Endodermal cell (in vitro differentiated cells): ENCODE measurements at regions not wholly inside any gene's neighbourhood (a gene's known extent, or its start where the extent isn't known, plus 50 kb on each side); places are given as distances from the start of the nearest gene placed in this dataset.
"Not testable (repeated sequence)": the region's sequence is repeated elsewhere in the genome, so short reads cannot be mapped to it uniquely, and the experiment has no call there.

Experiments used
- DNase-seq: peaks from one replicate; pipeline ENCODE4 v3.0.0-alpha.2; 2017
- H3K27ac ChIP-seq: 2 replicates; pipeline ENCODE4 v1.5.1; 2013; ENCODE audit warnings: mild to moderate bottlenecking, low read depth, low read length, moderate library complexity
- H3K27me3 ChIP-seq: 2 replicates; pipeline ENCODE4 v1.6.1; 2013; ENCODE audit warnings: mild to moderate bottlenecking, low read length, moderate library complexity; ENCODE audit not compliant: insufficient read depth, control insufficient read depth, poor library complexity, severe bottlenecking
- H3K36me3 ChIP-seq: 2 replicates; pipeline ENCODE4 v1.7.0; 2013; ENCODE audit warnings: mild to moderate bottlenecking, low read length, moderate library complexity; ENCODE audit not compliant: control insufficient read depth, insufficient read depth
- H3K4me1 ChIP-seq: one replicate; pipeline ENCODE4 v1.7.0; 2013; ENCODE audit warnings: low read length; ENCODE audit not compliant: control insufficient read depth, insufficient read depth
- H3K4me3 ChIP-seq: 2 replicates; pipeline ENCODE4 v1.5.1; 2013; ENCODE audit warnings: mild to moderate bottlenecking, low read length, moderate library complexity
- H3K9ac ChIP-seq: 2 replicates; pipeline ENCODE4 v1.6.1; 2013; ENCODE audit warnings: mild to moderate bottlenecking, low read length, moderate library complexity; ENCODE audit not compliant: poor library complexity, severe bottlenecking; ENCODE audit errors: extremely low read depth
- H3K9me3 ChIP-seq: 2 replicates; pipeline ENCODE4 v1.6.1; 2013; ENCODE audit warnings: mild to moderate bottlenecking, low read length, moderate library complexity; ENCODE audit not compliant: control insufficient read depth
- H3K27ac Mint-ChIP-seq: 2 replicates; pipeline ENCODE4 v1.8.0; 2020; ENCODE audit warnings: mixed read lengths
- H3K27me3 Mint-ChIP-seq: 2 replicates; pipeline ENCODE4 v1.8.0; 2021; ENCODE audit warnings: mild to moderate bottlenecking, mixed read lengths; ENCODE audit not compliant: insufficient read depth
- H3K36me3 Mint-ChIP-seq: 2 replicates; pipeline ENCODE4 v1.8.0; 2020; ENCODE audit warnings: low read depth, mixed read lengths
- H3K4me1 Mint-ChIP-seq: 2 replicates; pipeline ENCODE4 v1.8.0; 2020; ENCODE audit warnings: mixed read lengths
- H3K4me3 Mint-ChIP-seq: 2 replicates; pipeline ENCODE4 v1.8.0; 2020; ENCODE audit warnings: mild to moderate bottlenecking, moderate library complexity, mixed read lengths
- H3K9me3 Mint-ChIP-seq: 2 replicates; pipeline ENCODE4 v1.8.0; 2020; ENCODE audit warnings: mild to moderate bottlenecking, mixed read lengths
- WGBS, 2 experiments: methylation state at CpG; one replicate each; pipeline versions ENCODE4 v1.1.5 to v1.1.7; 2013; ENCODE audit warnings: missing lambda C conversion rate in 2 of 2, mixed read lengths in 1 of 2; ENCODE audit not compliant: insufficient coverage in 1 of 2, insufficient read length in 1 of 2; 5-methylcytosine and 5-hydroxymethylcytosine counted together
- TF ChIP-seq, protein P1 (sequence below): fragments of 200-600 bp; sonication (generic); conservative IDR thresholded peaks from 2 replicates; pipeline ENCODE4 v1.5.0; 2021; ENCODE audit warnings: antibody characterized with exemption, mild to moderate bottlenecking

DNA sequence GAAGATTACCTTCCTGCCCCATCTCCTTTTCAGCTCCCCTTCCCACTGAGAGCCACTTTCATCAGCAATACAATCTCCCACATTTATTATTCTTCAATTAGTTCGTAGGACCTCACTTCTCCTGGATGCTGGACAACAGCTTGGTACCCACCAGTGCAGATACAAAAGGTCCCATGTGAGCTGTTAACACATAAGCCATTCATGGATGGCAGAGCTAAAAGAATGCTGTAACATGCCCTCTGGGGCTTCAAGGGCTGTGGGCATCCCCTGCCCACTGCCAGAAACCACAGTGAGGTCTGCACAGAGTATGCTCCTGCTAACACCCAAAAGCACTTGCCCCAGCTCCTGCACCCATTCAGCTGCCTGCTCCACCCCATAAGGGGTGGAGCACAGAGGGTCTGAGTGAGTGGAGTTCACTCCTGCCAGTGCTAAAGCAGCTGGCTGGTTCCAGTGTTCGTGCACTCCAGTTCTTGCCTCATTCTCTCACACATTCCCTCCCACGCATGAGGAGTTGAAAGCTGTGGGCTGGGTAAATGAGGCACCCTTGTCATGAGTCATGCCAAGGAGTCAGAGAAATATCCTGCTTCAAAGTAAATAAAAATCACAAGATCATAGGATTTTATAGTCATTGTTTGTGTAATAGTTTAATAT lies 305.9 kb upstream of the TMEFF2 start:
- Histone ChIP-seq H3K27me3 (no peaks in the 10 kb centered on the region), H3K4me1 (no peaks in the 10 kb centered on the region), H3K9ac (no peak overlapping the region), H3K27ac (no peak overlapping the region), H3K4me3 (no peak overlapping the region), H3K9me3 (peaks cover 12% of the 10 kb centered on the region), H3K36me3 (no peaks in the 10 kb centered on the region)
- TF ChIP-seq, protein P1, sequence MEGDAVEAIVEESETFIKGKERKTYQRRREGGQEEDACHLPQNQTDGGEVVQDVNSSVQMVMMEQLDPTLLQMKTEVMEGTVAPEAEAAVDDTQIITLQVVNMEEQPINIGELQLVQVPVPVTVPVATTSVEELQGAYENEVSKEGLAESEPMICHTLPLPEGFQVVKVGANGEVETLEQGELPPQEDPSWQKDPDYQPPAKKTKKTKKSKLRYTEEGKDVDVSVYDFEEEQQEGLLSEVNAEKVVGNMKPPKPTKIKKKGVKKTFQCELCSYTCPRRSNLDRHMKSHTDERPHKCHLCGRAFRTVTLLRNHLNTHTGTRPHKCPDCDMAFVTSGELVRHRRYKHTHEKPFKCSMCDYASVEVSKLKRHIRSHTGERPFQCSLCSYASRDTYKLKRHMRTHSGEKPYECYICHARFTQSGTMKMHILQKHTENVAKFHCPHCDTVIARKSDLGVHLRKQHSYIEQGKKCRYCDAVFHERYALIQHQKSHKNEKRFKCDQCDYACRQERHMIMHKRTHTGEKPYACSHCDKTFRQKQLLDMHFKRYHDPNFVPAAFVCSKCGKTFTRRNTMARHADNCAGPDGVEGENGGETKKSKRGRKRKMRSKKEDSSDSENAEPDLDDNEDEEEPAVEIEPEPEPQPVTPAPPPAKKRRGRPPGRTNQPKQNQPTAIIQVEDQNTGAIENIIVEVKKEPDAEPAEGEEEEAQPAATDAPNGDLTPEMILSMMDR: no peak
- WGBS, 2 experiments: 90% methylated on average over 2 to 3 of the region's 3 CpGs
- no peak overlapping the region for H3K4me3 Mint-ChIP-seq
- no peaks in the 10 kb centered on the region for H3K36me3 Mint-ChIP-seq
- no peak overlapping the region for H3K27ac Mint-ChIP-seq
- no peak for DNase-seq
- H3K27me3 Mint-ChIP-seq: no peaks in the 10 kb centered on the region
- H3K9me3 Mint-ChIP-seq: peaks cover 10% of the 10 kb centered on the region
- no peaks in the 10 kb centered on the region for H3K4me1 Mint-ChIP-seq

DNA sequence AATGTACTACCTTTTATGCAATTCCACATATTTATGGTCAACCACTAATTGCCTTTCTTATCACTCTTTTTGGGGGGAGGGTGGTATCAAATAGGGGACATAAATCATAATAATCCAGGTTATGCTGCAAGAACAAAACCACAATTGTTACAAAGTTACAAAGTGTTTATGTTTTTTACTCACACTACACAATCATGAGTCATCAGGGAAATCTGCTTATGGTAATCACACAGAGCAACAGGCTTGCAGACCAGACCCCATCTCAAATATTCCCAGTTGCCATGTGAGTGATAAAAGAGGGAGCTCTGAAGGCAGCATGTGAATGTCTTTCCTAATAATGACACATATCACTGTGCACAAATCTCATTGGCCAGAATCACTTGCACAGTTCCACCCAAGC lies 304.7 kb upstream of the TMEFF2 start:
- no peaks in the 10 kb centered on the region for H3K27me3 Mint-ChIP-seq
- H3K36me3 Mint-ChIP-seq: no peaks in the 10 kb centered on the region
- DNase-seq: no peak
- peaks cover under 1% of the 10 kb centered on the region for H3K9me3 ChIP-seq
- no peak overlapping the region for H3K27ac ChIP-seq
- H3K4me3 ChIP-seq: no peak overlapping the region
- TF ChIP-seq, protein P1: no peak
- no peaks in the 10 kb centered on the region for H3K9me3 Mint-ChIP-seq
- H3K27ac Mint-ChIP-seq: no peak overlapping the region
- H3K4me3 Mint-ChIP-seq: no peak overlapping the region
- no peaks in the 10 kb centered on the region for H3K4me1 Mint-ChIP-seq
- H3K4me1 ChIP-seq: no peaks in the 10 kb centered on the region
- no peaks in the 10 kb centered on the region for H3K36me3 ChIP-seq
- no peaks in the 10 kb centered on the region for H3K27me3 ChIP-seq
- H3K9ac ChIP-seq: no peak overlapping the region

DNA sequence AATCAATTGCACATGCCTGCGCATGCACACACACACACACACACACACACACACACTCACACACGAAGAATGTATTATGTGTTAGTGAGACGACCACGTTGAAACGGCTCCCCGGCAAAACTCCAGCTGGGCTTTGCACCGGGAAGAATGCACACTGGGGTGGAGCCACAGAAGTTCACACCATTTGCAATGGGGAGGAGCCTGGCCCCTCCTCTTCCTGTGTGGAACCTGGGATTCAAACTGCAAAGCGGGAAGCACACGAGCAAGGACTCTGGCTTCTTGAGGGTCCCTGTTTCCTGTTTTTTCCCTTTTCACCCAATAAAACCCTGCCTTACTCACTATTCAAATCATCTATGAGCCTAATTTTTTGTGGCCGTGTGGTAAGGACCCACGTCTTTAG lies 304.0 kb upstream of the TMEFF2 start:
- H3K27me3 ChIP-seq: no peaks in the 10 kb centered on the region
- H3K9ac ChIP-seq: no peak overlapping the region
- Mint-ChIP-seq H3K4me1 (no peaks in the 10 kb centered on the region), H3K9me3 (no peaks in the 10 kb centered on the region), H3K27me3 (no peaks in the 10 kb centered on the region), H3K4me3 (no peak overlapping the region), H3K36me3 (no peaks in the 10 kb centered on the region), H3K27ac (no peak overlapping the region)
- no peak for DNase-seq
- H3K4me1 ChIP-seq: no peaks in the 10 kb centered on the region
- H3K27ac ChIP-seq: no peak overlapping the region
- no peaks in the 10 kb centered on the region for H3K36me3 ChIP-seq
- 95 to 100% methylated on average over 2 to 9 of the region's 11 CpGs for WGBS, 2 experiments
- no peak overlapping the region for H3K4me3 ChIP-seq
- H3K9me3 ChIP-seq: no peaks in the 10 kb centered on the region
- TF ChIP-seq, protein P1: no peak

DNA sequence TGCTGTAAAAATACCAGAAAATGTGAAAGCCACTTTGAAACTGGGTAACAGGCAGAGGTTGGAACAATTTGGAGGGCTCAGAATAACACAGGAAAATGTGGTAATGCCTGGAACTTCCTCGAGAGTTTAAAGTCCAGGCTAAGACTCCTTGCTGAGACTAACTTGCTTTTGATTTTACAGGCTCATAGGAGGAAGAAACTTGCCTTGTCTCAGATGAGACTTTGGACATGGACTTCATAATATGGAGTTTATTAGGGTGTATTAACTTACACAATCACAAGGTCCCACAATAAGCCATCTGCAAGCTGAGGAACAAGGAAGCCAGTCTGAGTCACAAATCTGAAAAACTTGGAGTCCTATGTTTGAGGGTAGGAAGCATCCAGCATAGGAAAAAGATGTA lies 293.4 kb upstream of the TMEFF2 start:
- H3K27ac ChIP-seq, H3K9me3 Mint-ChIP-seq: not testable (repeated sequence)
- 71 to 85% methylated on average over 1 of the region's 1 CpG for WGBS, 2 experiments

More for the DNA sequence above, 293.4 kb upstream of the TMEFF2 start:
- H3K4me1 ChIP-seq, H3K27me3 ChIP-seq, H3K27ac Mint-ChIP-seq, H3K4me3 ChIP-seq, DNase-seq, H3K27me3 Mint-ChIP-seq, H3K9ac ChIP-seq, H3K36me3 ChIP-seq, H3K36me3 Mint-ChIP-seq, H3K4me3 Mint-ChIP-seq, H3K4me1 Mint-ChIP-seq, H3K9me3 ChIP-seq: not testable (repeated sequence)
